ENCODE measurements at regions not wholly inside any gene's neighbourhood (a gene's known extent, or its start where the extent isn't known, plus 50 kb on each side); places are given as distances from the start of the nearest gene placed in this dataset.

DNA sequence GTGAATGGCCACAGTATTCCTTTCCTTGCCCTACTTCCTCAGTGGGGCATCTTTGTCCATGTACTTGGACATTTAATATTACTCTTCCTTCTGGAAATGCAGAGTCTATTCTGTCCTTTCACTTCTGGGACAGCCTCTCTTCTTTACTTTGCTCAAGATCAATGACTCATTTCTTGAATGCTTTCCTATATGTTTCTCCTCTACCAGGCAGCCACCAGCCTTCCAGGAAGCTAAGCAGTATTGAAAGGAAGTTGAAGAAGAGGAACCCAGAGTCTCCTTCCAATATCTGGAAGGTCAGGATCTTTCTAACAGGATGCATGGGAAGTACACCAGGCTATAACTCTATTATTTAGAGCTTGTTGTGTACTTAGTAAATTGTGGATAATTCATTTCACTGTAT is 182.8 kb downstream of the CD47 start:
- H3K4me3 ChIP-seq (ENCODE audit: low read depth, low read length), result no peak overlapping the region
- TF ChIP-seq CTCF (IDR thresholded peaks at IDR 0.05; ENCODE audit: low read depth, low read length, missing control alignments), result no peak

GRCh38 chr3:107904536-107905066 is 186.2 kb downstream of the CD47 start:
- DNase-seq (ENCODE audit: low read depth), result no peak
- TF ChIP-seq CTCF (IDR thresholded peaks at IDR 0.05; ENCODE audit: low read depth, low read length, missing control alignments), result no peak
- H3K4me3 ChIP-seq (ENCODE audit: low read depth, low read length), result no peak overlapping the region

More for the DNA sequence above, 182.8 kb downstream of the CD47 start:
- no peak for DNase-seq (ENCODE audit: low read depth)

GRCh38 chr3:107899990-107900651 is 190.7 kb downstream of the CD47 start:
- DNase-seq (ENCODE audit: low read depth), result no peak
- no peak overlapping the region for H3K4me3 ChIP-seq (ENCODE audit: low read depth, low read length)
- no peak for TF ChIP-seq CTCF (IDR thresholded peaks at IDR 0.05; ENCODE audit: low read depth, low read length, missing control alignments)

- no peak overlapping the region for H3K4me3 ChIP-seq (ENCODE audit: low read depth, low read length)
- no peak for TF ChIP-seq CTCF (IDR thresholded peaks at IDR 0.05; ENCODE audit: low read depth, low read length, missing control alignments)
- no peak for DNase-seq (ENCODE audit: low read depth)
Measured at GRCh38 chr3:107897471-107898061, 193.3 kb downstream of the CD47 start.

DNA sequence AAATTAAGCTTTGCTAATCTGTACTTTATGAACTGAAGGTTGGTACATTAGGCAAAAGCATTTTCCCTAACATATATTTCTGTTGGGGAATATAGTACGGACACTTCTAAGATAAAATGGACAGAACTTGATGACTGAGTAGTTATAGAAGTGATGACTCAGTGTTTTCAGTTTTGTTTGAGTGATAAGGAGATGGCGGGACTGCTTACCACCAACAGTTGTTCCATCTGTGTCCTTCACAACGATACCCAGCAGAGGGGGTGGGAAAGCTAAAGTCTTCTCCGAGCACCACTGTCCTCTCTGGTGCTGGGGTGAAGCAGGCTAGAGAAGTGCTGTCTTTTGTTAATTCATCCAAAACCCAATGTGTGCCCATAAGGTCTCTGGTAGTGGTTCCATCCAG is 195.8 kb downstream of the CD47 start:
- no peak overlapping the region for H3K4me3 ChIP-seq (ENCODE audit: low read depth, low read length)
- DNase-seq (ENCODE audit: low read depth), result no peak
- no peak for TF ChIP-seq CTCF (IDR thresholded peaks at IDR 0.05; ENCODE audit: low read depth, low read length, missing control alignments)

GRCh38 chr3:107892955-107893624 is 197.7 kb downstream of the CD47 start:
- TF ChIP-seq CTCF (IDR thresholded peaks at IDR 0.05; ENCODE audit: low read depth, low read length, missing control alignments), result no peak
- no peak for DNase-seq (ENCODE audit: low read depth)
- no peak overlapping the region for H3K4me3 ChIP-seq (ENCODE audit: low read depth, low read length)

Data from GM12864 (cell line).